ENCODE measurements at regions not wholly inside any gene's neighbourhood (a gene's known extent, or its start where the extent isn't known, plus 50 kb on each side); places are given as distances from the start of the nearest gene placed in this dataset.

- Histone ChIP-seq H4K91ac (ENCODE audit: insufficient read depth, low read depth, low read length) (no peak overlapping the region), H4K5ac (ENCODE audit: low read depth, low read length) (no peak overlapping the region), H3K4me2 (ENCODE audit: low read depth, low read length) (no peak overlapping the region), H4K8ac (ENCODE audit: low read depth in 2 of 2, low read length in 2 of 2) (no peak overlapping the region), H2BK5ac (ENCODE audit: low read depth, low read length, poor library complexity, severe bottlenecking) (no peak overlapping the region), H2AFZ (replicated peaks; ENCODE audit: low read length, poor library complexity) (no peak overlapping the region), H3K27ac (ENCODE audit: insufficient read depth, low read length) (no peak overlapping the region), H3K23ac (ENCODE audit: low read depth, low read length) (no peak overlapping the region), H3K9ac (ENCODE audit: low read depth, low read length) (no peak overlapping the region), H3K14ac (replicated peaks; ENCODE audit: low read depth, low read length) (no peak overlapping the region), H3K18ac (ENCODE audit: low read depth, low read length) (no peak overlapping the region), H3K9me3 (ENCODE audit: control insufficient read depth, insufficient read depth, low read length) (no peaks in the 10 kb centered on the region), H3K4me3 (ENCODE audit: insufficient read depth, low read depth, low read length) (no peak overlapping the region), H2AK5ac (ENCODE audit: low read depth, low read length) (no peak overlapping the region), H2BK15ac (ENCODE audit: low read depth, low read length) (no peak overlapping the region), H3K9me1 (ENCODE audit: insufficient read depth, low read length) (no peaks in the 10 kb centered on the region), H3K4me1 (ENCODE audit: control insufficient read depth, insufficient read depth, low read length) (no peaks in the 10 kb centered on the region), H4K20me1 (ENCODE audit: insufficient read depth, low read length) (no peaks in the 10 kb centered on the region), H3K36me3 (ENCODE audit: control insufficient read depth, insufficient read depth, low read length) (no peaks in the 10 kb centered on the region), H2BK20ac (ENCODE audit: low read depth, low read length) (no peak overlapping the region), H2AK9ac (replicated peaks; ENCODE audit: low read depth, low read length, poor library complexity) (no peak overlapping the region), H3K56ac (ENCODE audit: extremely low read depth, insufficient read depth, low read length) (no peak overlapping the region), H3K79me1 (ENCODE audit: low read depth in 1 of 2, low read length in 2 of 2) (no peaks in the 10 kb centered on the region), H2BK120ac (ENCODE audit: low read depth, low read length) (no peak overlapping the region), H3K27me3 (ENCODE audit: control insufficient read depth, insufficient read depth, low read length) (no peaks in the 10 kb centered on the region), H3K4ac (ENCODE audit: low read depth, low read length) (no peak overlapping the region)
- in situ Hi-C loops (cut with MboI; ENCODE audit: low sequenced_read_pairs) (no loop called here), intact Hi-C loops (cut with micrococcal nuclease) (no loop called here), dilution Hi-C loops (cut with HindIII; ENCODE audit: low sequenced_read_pairs, unreplicated experiment) (no loop called here)
- BruUV-seq (replicated peaks) = no TSS peak
- ATAC-seq (ENCODE audit: low read depth) (no peak), DNase-seq (no peak)
- TF ChIP-seq ELK1 (IDR thresholded peaks at IDR 0.05; ENCODE audit: borderline replicate concordance, low read depth, low read length) (no peak), RCOR1 (IDR thresholded peaks at IDR 0.05; ENCODE audit: insufficient replicate concordance, low read length) (no peak)
- CTCF ChIA-PET = interaction anchor here (0.6 kb wide), 1 partner anchor 904 kb away, joined by 3 read pairs; no protein-coding TSS in a partner anchor
- POLR2A ChIA-PET (ENCODE audit: unreplicated experiment) = no interaction called here
Observed at GRCh38 chr5:121019106-121019505, 555.0 kb downstream of the PRR16 start.

Measured in IMR-90 (cell line).